ENCODE measurements at regions not wholly inside any gene's neighbourhood (a gene's known extent, or its start where the extent isn't known, plus 50 kb on each side); places are given as distances from the start of the nearest gene placed in this dataset.
"Not testable (repeated sequence)": the region's sequence is repeated elsewhere in the genome, so short reads cannot be mapped to it uniquely, and the experiment has no call there.

DNA sequence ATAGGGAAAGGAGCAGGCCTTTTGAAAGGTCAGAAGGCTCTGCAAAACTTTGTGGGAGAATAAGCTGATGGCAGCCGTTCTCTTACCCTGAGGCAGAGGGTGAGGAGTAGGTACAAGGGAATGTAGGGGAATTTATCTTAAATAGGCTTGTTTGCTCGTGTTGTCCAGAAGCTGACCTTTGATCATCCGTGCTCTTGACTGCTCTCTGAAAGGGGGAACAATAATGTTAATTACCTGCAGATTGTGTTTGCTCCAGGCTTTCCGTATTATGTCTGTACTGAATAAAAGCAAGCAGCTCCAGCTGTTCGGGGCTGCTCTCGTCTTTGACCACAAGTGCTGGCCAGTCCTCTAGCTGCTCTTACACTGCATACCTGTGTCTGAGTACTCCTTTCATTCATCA lies 116.3 kb downstream of the ZNF429 start:
- intact Hi-C loops (cut with DNase I, micrococcal nuclease), result no loop called here
- POLR2A ChIA-PET, result no interaction called here

DNA sequence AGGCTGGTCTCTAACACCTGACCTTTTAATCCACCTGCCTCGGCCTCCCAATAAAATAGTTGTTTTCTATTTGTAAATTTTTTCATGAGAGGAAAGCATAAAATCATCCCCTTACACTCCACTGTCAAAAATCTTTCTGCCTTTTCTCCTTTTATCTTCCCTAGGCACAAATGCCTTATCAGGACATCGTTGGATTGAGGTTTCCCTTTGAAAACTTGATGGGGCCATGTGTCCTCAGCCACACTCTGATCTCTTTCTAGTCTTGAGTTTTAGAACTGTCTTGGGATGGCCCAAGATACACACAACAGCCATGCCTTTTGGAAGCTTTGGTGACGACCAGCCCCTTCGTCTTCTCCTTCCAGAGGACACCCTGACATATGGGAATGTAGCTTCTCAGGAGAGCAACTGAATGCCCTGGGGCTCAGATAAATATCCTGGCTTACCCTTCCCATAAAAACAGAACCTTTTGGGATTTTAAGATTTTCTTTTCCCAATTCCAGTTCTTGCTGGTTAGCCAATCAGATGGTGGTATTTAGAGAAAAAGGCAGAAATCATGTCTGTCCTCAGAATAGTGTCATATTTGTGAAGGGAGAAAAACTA lies 112.4 kb downstream of the ZNF429 start:
- H3K27me3 ChIP-seq (ENCODE audit: control insufficient read depth in 1 of 2, insufficient read depth in 2 of 2, low read length in 2 of 2), result no peaks in the 10 kb centered on the region
- Mint-ChIP-seq H3K27ac (no peak overlapping the region), H3K4me1 (ENCODE audit: low read depth) (no peaks in the 10 kb centered on the region), H3K27me3 (no peaks in the 10 kb centered on the region), H3K4me3 (no peak overlapping the region), H3K9me3 (no peaks in the 10 kb centered on the region), H3K36me3 (ENCODE audit: low read depth) (no peaks in the 10 kb centered on the region)
- intact Hi-C loops (cut with DNase I, micrococcal nuclease), result no loop called here
- ATAC-seq (ENCODE audit: poor library complexity) (no peak), DNase-seq (no peak)
- ChIA-PET POLR2A (interaction anchor here (0.5 kb wide), 1 partner anchor 77 kb away, joined by 3 read pairs; no protein-coding TSS in a partner anchor), CTCF (no interaction called here)
- TF ChIP-seq, protein P1, sequence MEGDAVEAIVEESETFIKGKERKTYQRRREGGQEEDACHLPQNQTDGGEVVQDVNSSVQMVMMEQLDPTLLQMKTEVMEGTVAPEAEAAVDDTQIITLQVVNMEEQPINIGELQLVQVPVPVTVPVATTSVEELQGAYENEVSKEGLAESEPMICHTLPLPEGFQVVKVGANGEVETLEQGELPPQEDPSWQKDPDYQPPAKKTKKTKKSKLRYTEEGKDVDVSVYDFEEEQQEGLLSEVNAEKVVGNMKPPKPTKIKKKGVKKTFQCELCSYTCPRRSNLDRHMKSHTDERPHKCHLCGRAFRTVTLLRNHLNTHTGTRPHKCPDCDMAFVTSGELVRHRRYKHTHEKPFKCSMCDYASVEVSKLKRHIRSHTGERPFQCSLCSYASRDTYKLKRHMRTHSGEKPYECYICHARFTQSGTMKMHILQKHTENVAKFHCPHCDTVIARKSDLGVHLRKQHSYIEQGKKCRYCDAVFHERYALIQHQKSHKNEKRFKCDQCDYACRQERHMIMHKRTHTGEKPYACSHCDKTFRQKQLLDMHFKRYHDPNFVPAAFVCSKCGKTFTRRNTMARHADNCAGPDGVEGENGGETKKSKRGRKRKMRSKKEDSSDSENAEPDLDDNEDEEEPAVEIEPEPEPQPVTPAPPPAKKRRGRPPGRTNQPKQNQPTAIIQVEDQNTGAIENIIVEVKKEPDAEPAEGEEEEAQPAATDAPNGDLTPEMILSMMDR (IDR thresholded peaks at IDR 0.05), result no peak
- H3K27ac ChIP-seq (ENCODE audit: low read depth in 1 of 2, low read length in 2 of 2), result no peak overlapping the region
- H3K4me3 ChIP-seq (ENCODE audit: low read length), result no peak overlapping the region
- H3K9me3 ChIP-seq (ENCODE audit: control insufficient read depth in 1 of 2, insufficient read depth in 1 of 2, low read length in 2 of 2), result peaks cover 0 to 13% of the 10 kb centered on the region in 2 experiments
- H3K4me1 ChIP-seq (ENCODE audit: insufficient read depth, low read length), result no peaks in the 10 kb centered on the region
- H3K36me3 ChIP-seq (ENCODE audit: insufficient read depth, low read length), result no peaks in the 10 kb centered on the region

More for the DNA sequence above, 116.3 kb downstream of the ZNF429 start:
- CTCF ChIA-PET, result no interaction called here
- TF ChIP-seq, protein P1 (IDR thresholded peaks at IDR 0.05), result no peak
- ATAC-seq (ENCODE audit: poor library complexity) (no peak), DNase-seq (no peak)
- H3K4me3 ChIP-seq (ENCODE audit: low read length), result no peak overlapping the region
- Mint-ChIP-seq H3K4me3 (no peak overlapping the region), H3K27ac (no peak overlapping the region), H3K27me3 (no peaks in the 10 kb centered on the region), H3K9me3 (no peaks in the 10 kb centered on the region), H3K36me3 (ENCODE audit: low read depth) (no peaks in the 10 kb centered on the region), H3K4me1 (ENCODE audit: low read depth) (no peaks in the 10 kb centered on the region)
- H3K27me3 ChIP-seq (ENCODE audit: control insufficient read depth in 1 of 2, insufficient read depth in 2 of 2, low read length in 2 of 2), result no peaks in the 10 kb centered on the region
- H3K4me1 ChIP-seq (ENCODE audit: insufficient read depth, low read length), result no peaks in the 10 kb centered on the region
- H3K9me3 ChIP-seq (ENCODE audit: control insufficient read depth in 1 of 2, insufficient read depth in 1 of 2, low read length in 2 of 2), result no peaks in the 10 kb centered on the region
- H3K36me3 ChIP-seq (ENCODE audit: insufficient read depth, low read length), result no peaks in the 10 kb centered on the region
- no peak overlapping the region for H3K27ac ChIP-seq (ENCODE audit: low read depth in 1 of 2, low read length in 2 of 2)

DNA sequence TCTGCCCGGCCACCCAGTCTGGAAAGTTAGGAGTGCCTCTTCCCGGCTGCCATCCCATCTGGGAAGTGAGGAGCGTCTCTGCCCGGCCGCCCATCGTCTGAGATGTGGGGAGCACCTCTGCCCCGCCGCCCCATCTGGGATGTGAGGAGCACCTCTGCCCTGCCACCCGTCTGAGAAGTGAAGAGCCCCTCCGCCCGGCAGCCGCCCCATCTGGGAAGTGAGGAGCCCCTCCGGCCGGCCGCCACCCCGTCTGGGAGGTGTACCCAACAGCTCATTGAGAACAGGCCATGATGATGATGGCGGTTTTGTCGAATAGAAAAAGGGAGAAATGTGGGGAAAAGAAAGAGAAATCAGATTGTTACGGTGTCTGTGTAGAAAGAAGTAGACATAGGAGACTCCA lies 109.4 kb downstream of the ZNF429 start:
- ATAC-seq (ENCODE audit: poor library complexity); CTCF ChIA-PET; H3K4me3 Mint-ChIP-seq; H3K27me3 Mint-ChIP-seq; H3K27ac Mint-ChIP-seq; intact Hi-C loops (cut with DNase I, micrococcal nuclease); POLR2A ChIA-PET; H3K27ac ChIP-seq (ENCODE audit: low read depth in 1 of 2, low read length in 2 of 2); H3K27me3 ChIP-seq (ENCODE audit: control insufficient read depth in 1 of 2, insufficient read depth in 2 of 2, low read length in 2 of 2); H3K4me3 ChIP-seq (ENCODE audit: low read length); H3K36me3 ChIP-seq (ENCODE audit: insufficient read depth, low read length); H3K9me3 Mint-ChIP-seq; DNase-seq; H3K4me1 Mint-ChIP-seq (ENCODE audit: low read depth); H3K36me3 Mint-ChIP-seq (ENCODE audit: low read depth); H3K4me1 ChIP-seq (ENCODE audit: insufficient read depth, low read length): not testable (repeated sequence)
- H3K9me3 ChIP-seq (ENCODE audit: control insufficient read depth in 1 of 2, insufficient read depth in 1 of 2, low read length in 2 of 2), result peaks cover 0 to 13% of the 10 kb centered on the region in 2 experiments

DNA sequence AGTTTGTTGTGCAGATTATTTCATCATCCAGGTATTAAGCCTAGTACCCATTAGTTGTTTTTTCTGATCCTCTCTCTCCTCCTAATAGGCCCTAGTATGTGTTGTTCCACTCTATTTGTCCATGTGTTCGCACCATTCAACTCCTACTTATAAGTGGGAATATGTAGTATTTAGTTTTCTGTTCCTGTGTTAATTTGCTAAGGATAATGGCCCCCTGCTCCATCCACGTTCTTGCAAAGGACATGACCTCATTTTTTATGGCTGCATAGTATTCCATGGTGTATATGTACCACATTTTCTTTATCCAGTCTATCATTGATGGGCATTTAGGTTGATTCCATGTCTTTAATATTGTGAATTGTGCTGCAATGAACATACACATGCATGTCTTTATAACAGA lies 107.8 kb downstream of the ZNF429 start:
- H3K4me1 ChIP-seq (ENCODE audit: insufficient read depth, low read length); H3K4me3 ChIP-seq (ENCODE audit: low read length); H3K36me3 Mint-ChIP-seq (ENCODE audit: low read depth); H3K27me3 ChIP-seq (ENCODE audit: control insufficient read depth in 1 of 2, insufficient read depth in 2 of 2, low read length in 2 of 2); H3K36me3 ChIP-seq (ENCODE audit: insufficient read depth, low read length); H3K4me1 Mint-ChIP-seq (ENCODE audit: low read depth); ATAC-seq (ENCODE audit: poor library complexity); H3K9me3 Mint-ChIP-seq; H3K4me3 Mint-ChIP-seq; CTCF ChIA-PET; intact Hi-C loops (cut with DNase I, micrococcal nuclease); POLR2A ChIA-PET; DNase-seq; H3K27ac Mint-ChIP-seq; H3K27ac ChIP-seq (ENCODE audit: low read depth in 1 of 2, low read length in 2 of 2); H3K27me3 Mint-ChIP-seq: not testable (repeated sequence)
- peaks cover 0 to 22% of the 10 kb centered on the region in 2 experiments for H3K9me3 ChIP-seq (ENCODE audit: control insufficient read depth in 1 of 2, insufficient read depth in 1 of 2, low read length in 2 of 2)

Measured in CD4-positive, alpha-beta T cell (primary cell).